Mesendoderm (in vitro differentiated cells): ENCODE measurements at regions not wholly inside any gene's neighbourhood (a gene's known extent, or its start where the extent isn't known, plus 50 kb on each side); places are given as distances from the start of the nearest gene placed in this dataset.

Source experiments
- DNase-seq: peaks from one replicate; pipeline ENCODE4 v3.0.0; 2013
- H2AK5ac ChIP-seq: 2 replicates; pipeline ENCODE4 v1.6.1; 2013; ENCODE audit warnings: low read length, inconsistent platforms
- H2BK120ac ChIP-seq: 2 replicates; pipeline ENCODE4 v1.6.1; 2013; ENCODE audit warnings: low read depth, mild to moderate bottlenecking, low read length, moderate library complexity, mixed read lengths
- H2BK15ac ChIP-seq: replicated peaks from 2 replicates; pipeline ENCODE4 v1.6.1; 2013; ENCODE audit warnings: low read depth, mild to moderate bottlenecking, moderate library complexity
- H2BK5ac ChIP-seq: 2 replicates; pipeline ENCODE4 v1.6.1; 2013; ENCODE audit warnings: low read length, inconsistent platforms
- H3K18ac ChIP-seq: 2 replicates; pipeline ENCODE4 v1.6.1; 2013; ENCODE audit warnings: mild to moderate bottlenecking, low read length, mixed read lengths
- H3K23ac ChIP-seq: one replicate; pipeline ENCODE4 v1.6.1; 2013; ENCODE audit warnings: low read length
- H3K27ac ChIP-seq: 2 replicates; pipeline ENCODE4 v1.5.1; 2013; ENCODE audit warnings: low read depth, mild to moderate bottlenecking, inconsistent platforms, low read length, moderate library complexity
- H3K27me3 ChIP-seq: 2 replicates; pipeline ENCODE4 v1.6.1; 2013; ENCODE audit warnings: low read length, control low read depth, mild to moderate bottlenecking, inconsistent platforms; ENCODE audit not compliant: insufficient read depth, poor library complexity
- H3K36me3 ChIP-seq: 2 replicates; pipeline ENCODE4 v1.6.1; 2013; ENCODE audit warnings: low read length, inconsistent platforms; ENCODE audit not compliant: control insufficient read depth, insufficient read depth
- H3K4ac ChIP-seq: one replicate; pipeline ENCODE4 v1.6.1; 2013; ENCODE audit warnings: low read depth, mild to moderate bottlenecking, low read length, moderate library complexity
- H3K4me1 ChIP-seq: 2 replicates; pipeline ENCODE4 v1.6.1; 2013; ENCODE audit warnings: low read depth, low read length, inconsistent platforms; ENCODE audit not compliant: control insufficient read depth
- H3K4me2 ChIP-seq: 2 replicates; pipeline ENCODE4 v1.6.1; 2013; ENCODE audit warnings: low read length
- H3K4me3 ChIP-seq: 2 replicates; pipeline ENCODE4 v1.5.1; 2013; ENCODE audit warnings: mild to moderate bottlenecking, low read length
- H3K56ac ChIP-seq: one replicate; pipeline ENCODE4 v1.6.1; 2013; ENCODE audit warnings: low read length
- H3K79me1 ChIP-seq: 2 replicates; pipeline ENCODE4 v1.6.1; 2013; ENCODE audit warnings: low read length, inconsistent platforms
- H3K79me2 ChIP-seq: 2 replicates; pipeline ENCODE4 v1.6.1; 2013; ENCODE audit warnings: mild to moderate bottlenecking, low read length; ENCODE audit not compliant: control insufficient read depth, insufficient read depth
- H3K9ac ChIP-seq: 2 replicates; pipeline ENCODE4 v1.6.1; 2013; ENCODE audit warnings: low read length, inconsistent platforms
- H4K5ac ChIP-seq: one replicate; pipeline ENCODE4 v1.6.1; 2013; ENCODE audit warnings: low read length
- H4K8ac ChIP-seq: one replicate; pipeline ENCODE4 v1.6.1; 2013; ENCODE audit warnings: low read depth, mild to moderate bottlenecking, control low read depth, low read length, moderate library complexity
- WGBS: extraction: QIAGEN DNeasy Blood & Tissue Kit; methylation state at CpG from one replicate; pipeline ENCODE4 v1.1.7; 2013; ENCODE audit warnings: low lambda C conversion rate, missing lambda C conversion rate; ENCODE audit not compliant: insufficient coverage; ENCODE audit errors: extremely low coverage; 5-methylcytosine and 5-hydroxymethylcytosine counted together

- H3K36me3 ChIP-seq, result no peaks in the 10 kb centered on the region
- H3K79me2 ChIP-seq, result no peaks in the 10 kb centered on the region
- no peak overlapping the region for H2BK120ac ChIP-seq
- no peak overlapping the region for H3K4me2 ChIP-seq
- H3K4me3 ChIP-seq, result no peak overlapping the region
- H3K4me1 ChIP-seq, result no peaks in the 10 kb centered on the region
- H3K4ac ChIP-seq, result no peak overlapping the region
- no peak overlapping the region for H3K18ac ChIP-seq
- no peak overlapping the region for H3K56ac ChIP-seq
- H2BK5ac ChIP-seq, result no peak overlapping the region
- no peak overlapping the region for H2AK5ac ChIP-seq
- WGBS, result no CpG with 5 or more reads among the region's 21 CpGs
- no peak overlapping the region for H3K27ac ChIP-seq
- no peak for DNase-seq
- H3K9ac ChIP-seq, result no peak overlapping the region
- no peak overlapping the region for H4K5ac ChIP-seq
- no peak overlapping the region for H4K8ac ChIP-seq
- H3K79me1 ChIP-seq, result no peaks in the 10 kb centered on the region
- H3K23ac ChIP-seq, result no peak overlapping the region
- no peaks in the 10 kb centered on the region for H3K27me3 ChIP-seq
- H2BK15ac ChIP-seq, result no peak overlapping the region
Observed at GRCh38 chr15:97521381-97522285, 438.9 kb upstream of the ARRDC4 start.

- no peak overlapping the region for H3K4me2 ChIP-seq
- no peak overlapping the region for H3K18ac ChIP-seq
- H4K5ac ChIP-seq, result no peak overlapping the region
- no peak overlapping the region for H2AK5ac ChIP-seq
- H3K56ac ChIP-seq, result no peak overlapping the region
- no peaks in the 10 kb centered on the region for H3K27me3 ChIP-seq
- H3K4me3 ChIP-seq, result no peak overlapping the region
- no peak overlapping the region for H2BK5ac ChIP-seq
- H3K9ac ChIP-seq, result no peak overlapping the region
- no peaks in the 10 kb centered on the region for H3K36me3 ChIP-seq
- no peaks in the 10 kb centered on the region for H3K79me2 ChIP-seq
- H3K4ac ChIP-seq, result no peak overlapping the region
- H4K8ac ChIP-seq, result no peak overlapping the region
- WGBS, result no CpG with 5 or more reads among the region's 16 CpGs
- no peak overlapping the region for H2BK120ac ChIP-seq
- no peak overlapping the region for H3K23ac ChIP-seq
- DNase-seq, result no peak
- H3K79me1 ChIP-seq, result no peaks in the 10 kb centered on the region
- H2BK15ac ChIP-seq, result no peak overlapping the region
- no peaks in the 10 kb centered on the region for H3K4me1 ChIP-seq
- H3K27ac ChIP-seq, result no peak overlapping the region
Observed at GRCh38 chr15:97522347-97522746, 438.2 kb upstream of the ARRDC4 start.

GRCh38 chr15:97525809-97526208 lies 434.7 kb upstream of the ARRDC4 start:
- H3K4me3 ChIP-seq, result no peak overlapping the region
- no peak overlapping the region for H2BK5ac ChIP-seq
- H2BK120ac ChIP-seq, result no peak overlapping the region
- no peak overlapping the region for H4K8ac ChIP-seq
- H3K18ac ChIP-seq, result no peak overlapping the region
- no peaks in the 10 kb centered on the region for H3K79me2 ChIP-seq
- H3K4me2 ChIP-seq, result no peak overlapping the region
- H3K27me3 ChIP-seq, result no peaks in the 10 kb centered on the region
- no peaks in the 10 kb centered on the region for H3K4me1 ChIP-seq
- H2BK15ac ChIP-seq, result no peak overlapping the region
- no peak overlapping the region for H3K4ac ChIP-seq
- H3K9ac ChIP-seq, result no peak overlapping the region
- no peak overlapping the region for H2AK5ac ChIP-seq
- H3K36me3 ChIP-seq, result no peaks in the 10 kb centered on the region
- H4K5ac ChIP-seq, result no peak overlapping the region
- H3K56ac ChIP-seq, result no peak overlapping the region
- H3K79me1 ChIP-seq, result no peaks in the 10 kb centered on the region
- DNase-seq, result no peak
- no peak overlapping the region for H3K23ac ChIP-seq
- H3K27ac ChIP-seq, result no peak overlapping the region

- Histone ChIP-seq H3K56ac (no peak overlapping the region), H3K4me1 (no peaks in the 10 kb centered on the region), H4K5ac (no peak overlapping the region), H3K79me1 (no peaks in the 10 kb centered on the region), H3K27ac (no peak overlapping the region), H3K36me3 (no peaks in the 10 kb centered on the region), H3K79me2 (no peaks in the 10 kb centered on the region), H3K9ac (no peak overlapping the region), H4K8ac (no peak overlapping the region), H2BK15ac (no peak overlapping the region), H3K27me3 (no peaks in the 10 kb centered on the region), H3K4ac (no peak overlapping the region), H3K4me2 (no peak overlapping the region), H2BK120ac (no peak overlapping the region), H2BK5ac (no peak overlapping the region), H3K4me3 (no peak overlapping the region), H3K23ac (no peak overlapping the region), H3K18ac (no peak overlapping the region), H2AK5ac (no peak overlapping the region)
- no peak for DNase-seq
- no CpG with 5 or more reads among the region's 4 CpGs for WGBS
Observed at GRCh38 chr15:97528238-97528637, 432.3 kb upstream of the ARRDC4 start.

GRCh38 chr15:97545799-97546198 lies 414.7 kb upstream of the ARRDC4 start:
- no peak overlapping the region for H2BK120ac ChIP-seq
- H4K5ac ChIP-seq, result no peak overlapping the region
- H3K4me3 ChIP-seq, result no peak overlapping the region
- H3K9ac ChIP-seq, result no peak overlapping the region
- H3K4me2 ChIP-seq, result no peak overlapping the region
- no peak overlapping the region for H3K56ac ChIP-seq
- no peak overlapping the region for H3K4ac ChIP-seq
- no peaks in the 10 kb centered on the region for H3K79me2 ChIP-seq
- no CpG with 5 or more reads among the region's 1 CpG for WGBS
- H4K8ac ChIP-seq, result no peak overlapping the region
- H2AK5ac ChIP-seq, result no peak overlapping the region
- H3K18ac ChIP-seq, result no peak overlapping the region
- H3K23ac ChIP-seq, result no peak overlapping the region
- no peaks in the 10 kb centered on the region for H3K36me3 ChIP-seq
- peak; percentile 63 for DNase-seq
- no peak overlapping the region for H3K27ac ChIP-seq
- H2BK5ac ChIP-seq, result no peak overlapping the region
- no peaks in the 10 kb centered on the region for H3K27me3 ChIP-seq
- H3K79me1 ChIP-seq, result no peaks in the 10 kb centered on the region
- H3K4me1 ChIP-seq, result no peaks in the 10 kb centered on the region
- no peak overlapping the region for H2BK15ac ChIP-seq

- no peaks in the 10 kb centered on the region for H3K27me3 ChIP-seq
Observed at GRCh38 chr15:97547381-97547780, 413.1 kb upstream of the ARRDC4 start.

More at GRCh38 chr15:97547381-97547780, 413.1 kb upstream of the ARRDC4 start:
- Histone ChIP-seq H3K18ac (no peak overlapping the region), H2BK120ac (no peak overlapping the region), H3K36me3 (no peaks in the 10 kb centered on the region), H3K27ac (no peak overlapping the region), H3K79me2 (no peaks in the 10 kb centered on the region), H4K8ac (no peak overlapping the region), H3K4ac (no peak overlapping the region), H3K23ac (no peak overlapping the region), H3K4me3 (no peak overlapping the region), H2BK5ac (no peak overlapping the region), H2BK15ac (no peak overlapping the region), H3K4me1 (no peaks in the 10 kb centered on the region), H3K56ac (no peak overlapping the region), H3K4me2 (no peak overlapping the region), H3K9ac (no peak overlapping the region), H3K79me1 (no peaks in the 10 kb centered on the region), H4K5ac (no peak overlapping the region), H2AK5ac (no peak overlapping the region)
- no CpG with 5 or more reads among the region's 2 CpGs for WGBS
- no peak for DNase-seq
